GM12878 (cell line): ENCODE measurements at regions not wholly inside any gene's neighbourhood (a gene's known extent, or its start where the extent isn't known, plus 50 kb on each side); places are given as distances from the start of the nearest gene placed in this dataset. TPM values are rescaled to one million over a fixed set of nuclear protein-coding genes. Genes with fewer than 3 reads are reported as not detected.

Experiments used
- ATAC-seq: fragments of 200-7000 bp; cut with Tn5 transposase; 3 replicates; pipeline ENCODE4 v1.9.1; 2020; ENCODE audit warnings: mild to moderate bottlenecking, moderate library complexity
- BruUV-seq: library from RNA; stranded (reverse); fragments of 400-500 nt; replicated peaks from 2 replicates; lab custom pipeline; 2021; lab: Mats Ljungman, UMichigan
- CTCF ChIA-PET: fragments of 300-600 bp; sonication (Branson Sonifier 250); formaldehyde crosslinking; extraction: SDS; loops from one replicate; lab custom pipeline; 2021; ENCODE audit warnings: inconsistent platforms; lab: Yijun Ruan, JAX
- POLR2A ChIA-PET: fragments of 350-600 bp; formaldehyde crosslinking; extraction: SDS; loops from one replicate; lab custom pipeline; 2021; ENCODE audit warnings: inconsistent platforms; lab: Charles Lee
- RAD21 ChIA-PET: fragments of 300-600 bp; sonication (Branson Sonifier 250); formaldehyde crosslinking; loops from one replicate; lab custom pipeline; 2023; ENCODE audit warnings: antibody characterized with exemption; ENCODE audit not compliant: unreplicated experiment; lab: Charles Lee
- SMC1A ChIA-PET: fragments of 300-600 bp; sonication (Branson Sonifier 250); formaldehyde crosslinking; loops from one replicate; lab custom pipeline; 2023; ENCODE audit not compliant: unreplicated experiment, uncharacterized antibody; lab: Charles Lee
- DNase-seq: peaks from one replicate; pipeline ENCODE4 v3.0.0-alpha.2; 2011; ENCODE audit warnings: low read depth, low spot score
- FAIRE-seq: peaks from 3 replicates; lab custom pipeline; 2011; peaks lifted over from hg19 to GRCh38; lab: Jason Lieb, UNC
- H2AFZ ChIP-seq: 2 replicates; pipeline ENCODE4 v1.6.0; 2011; ENCODE audit warnings: low read depth, low read length, control low read depth; ENCODE audit not compliant: control insufficient read depth
- H3K27ac ChIP-seq: 2 replicates; pipeline ENCODE4 v1.5.1; 2011; ENCODE audit warnings: control low read depth; ENCODE audit not compliant: control insufficient read depth, insufficient read depth
- H3K27me3 ChIP-seq, 2 experiments: replicated peaks in 1 of 2; 2 replicates each; pipeline versions ENCODE4 v1.6.0 to v1.6.1; 2011; ENCODE audit warnings: low read length in 1 of 2; ENCODE audit not compliant: control insufficient read depth in 2 of 2, insufficient read depth in 2 of 2
- H3K36me3 ChIP-seq, 2 experiments: 2 replicates each; pipeline ENCODE4 v1.5.1; 2011; ENCODE audit warnings: low read length in 1 of 2; ENCODE audit not compliant: control insufficient read depth in 2 of 2, insufficient read depth in 2 of 2
- H3K4me1 ChIP-seq: 2 replicates; pipeline ENCODE4 v1.6.1; 2011; ENCODE audit warnings: mild to moderate bottlenecking, low read length, moderate library complexity, mixed read lengths; ENCODE audit not compliant: control insufficient read depth, insufficient read depth
- H3K4me2 ChIP-seq: 2 replicates; pipeline ENCODE4 v1.6.0; 2011; ENCODE audit warnings: control low read depth; ENCODE audit not compliant: control insufficient read depth, insufficient read depth
- H3K4me3 ChIP-seq: fragments of 200-600 bp; sonication (generic); 2 replicates; pipeline ENCODE4 v1.5.1; 2016
- H3K79me2 ChIP-seq: 2 replicates; pipeline ENCODE4 v1.6.0; 2011; ENCODE audit warnings: low read length; ENCODE audit not compliant: control insufficient read depth, insufficient read depth
- H3K9ac ChIP-seq: 2 replicates; pipeline ENCODE4 v1.8.0; 2011; ENCODE audit warnings: low read length, control low read depth, mixed read lengths; ENCODE audit not compliant: control insufficient read depth, insufficient read depth
- H3K9me3 ChIP-seq: replicated peaks from 3 replicates; pipeline ENCODE4 v1.5.1; 2011; ENCODE audit warnings: mild to moderate bottlenecking, low read length; ENCODE audit not compliant: control insufficient read depth, insufficient read depth
- H4K20me1 ChIP-seq: 2 replicates; pipeline ENCODE4 v1.6.0; 2011; ENCODE audit not compliant: control insufficient read depth, insufficient read depth
- BACH1 ChIP-seq: fragments of 450-650 bp; IDR thresholded peaks from 2 replicates; pipeline ENCODE4 v1.6.1; 2017; ENCODE audit warnings: mild to moderate bottlenecking, borderline replicate concordance
- CTCF ChIP-seq, 3 experiments: IDR thresholded peaks in 2 of 3; conservative IDR thresholded peaks in 1 of 3; 2 replicates each; pipeline ENCODE4 v1.5.1; 2011; ENCODE audit warnings: low read depth in 3 of 3, low read length in 3 of 3, mild to moderate bottlenecking in 3 of 3, control low read depth in 2 of 3, moderate library complexity in 2 of 3, inconsistent platforms in 1 of 3, mixed read lengths in 1 of 3; ENCODE audit not compliant: control insufficient read depth in 2 of 3, insufficient read depth in 1 of 3; ENCODE audit errors: extremely low read depth in 1 of 3
- RAD21 ChIP-seq: IDR thresholded peaks from 2 replicates; pipeline ENCODE4 v1.6.1; 2011; ENCODE audit warnings: mild to moderate bottlenecking, low read depth, low read length, moderate library complexity; ENCODE audit not compliant: insufficient read depth
- RELA ChIP-seq: fragments of 450-650 bp; IDR thresholded peaks from 2 replicates; pipeline ENCODE4 v1.8.0; 2014; ENCODE audit warnings: borderline replicate concordance; ENCODE audit not compliant: partially characterized antibody
- SMC3 ChIP-seq: IDR thresholded peaks from 2 replicates; pipeline ENCODE4 v1.6.1; 2011; ENCODE audit warnings: low read length, improper control_type of control experiment, borderline replicate concordance
- SPI1 ChIP-seq: IDR thresholded peaks from 2 replicates; pipeline ENCODE4 v1.6.1; 2011; ENCODE audit warnings: low read depth, mild to moderate bottlenecking, low read length, moderate library complexity, borderline replicate concordance; ENCODE audit not compliant: insufficient read depth
- WGBS: methylation state at CpG from one replicate; pipeline ENCODE4 v1.1.6; 2016; ENCODE audit warnings: low lambda C conversion rate; ENCODE audit not compliant: insufficient replicate concordance, insufficient coverage; ENCODE audit errors: missing lambda C conversion rate; 5-methylcytosine and 5-hydroxymethylcytosine counted together
- in situ Hi-C: fragments of 300-500 bp; cut with MboI; formaldehyde crosslinking; loops from 9 replicates; pipeline ENCODE4 v1.14.3; 2018; ENCODE audit warnings: mixed read lengths
- intact Hi-C: fragments of 100-400 bp; cut with micrococcal nuclease; formaldehyde crosslinking; loops from one replicate; pipeline ENCODE4 v1.14.2; 2022; ENCODE audit not compliant: unreplicated experiment
- small RNA-seq: library from RNA; depleted of rRNA; stranded (forward); fragments of <200 nt; gene quantifications from one replicate; pipeline ENCODE3, GENCODE V24; 2014

- peak; percentile 85 for ATAC-seq
- TF ChIP-seq RELA, result no peak
- peak; percentile 29; the same call in 1 of the 2 replicates for TF ChIP-seq SMC3
- TF ChIP-seq RAD21, result peak; percentile 67
- TF ChIP-seq BACH1, result no peak
- TF ChIP-seq CTCF (IDR thresholded peaks at IDR 0.05 in 2 of 3, conservative IDR thresholded peaks at IDR 0.05 in 1 of 3; ENCODE audit: control insufficient read depth in 2 of 3, extremely low read depth in 1 of 3, insufficient read depth in 1 of 3, low read depth in 3 of 3, low read length in 3 of 3), result peak; percentile 52 to 60 (median 56)
- no peak for TF ChIP-seq SPI1
- TF ChIP-seq, all 136 proteins: peak for 3
- Histone ChIP-seq H3K4me2 (no peak overlapping the region), H2AFZ (no peak overlapping the region), H3K9me3 (no peaks in the 10 kb centered on the region), H3K36me3 (no peaks in the 10 kb centered on the region), H4K20me1 (no peaks in the 10 kb centered on the region), H3K79me2 (no peaks in the 10 kb centered on the region), H3K27me3 (no peaks in the 10 kb centered on the region), H3K4me1 (no peaks in the 10 kb centered on the region), H3K9ac (no peak overlapping the region), H3K27ac (no peak overlapping the region), H3K4me3 (no peak overlapping the region)
- in situ Hi-C loops, result loop anchor here (10.0 to 25.0 kb wide), 2 partner anchors 202 to 1280 kb away; partner anchors contain the start of gene ZPBP
- RAD21 ChIA-PET, result interaction anchor here (2.7 kb wide), 1 partner anchor 204 kb away, joined by 29 read pairs; no protein-coding TSS in a partner anchor
- peak; percentile 88 for FAIRE-seq
- BruUV-seq, result no TSS peak
- no peak for DNase-seq
- intact Hi-C loops, result loop anchor here (1.0 to 5.0 kb wide), 2 partner anchors 205 to 1275 kb away; partner anchors contain the start of gene ZPBP
- POLR2A ChIA-PET, result no interaction called here
- SMC1A ChIA-PET, result interaction anchor here (1.3 to 3.2 kb wide), 2 partner anchors 204 to 206 kb away, joined by 6 to 18 read pairs; no protein-coding TSS in a partner anchor
- CTCF ChIA-PET, result interaction anchor here (1.0 to 4.3 kb wide), 7 partner anchors 11 to 899 kb away, joined by 3 to 84 read pairs (median 5); no protein-coding TSS in a partner anchor
- 11% methylated on average over 6 of the region's 6 CpGs for WGBS
Measured at GRCh38 chr7:51366930-51367613, 50.5 kb upstream of the COBL start.

Small RNA genes in the stretch of these regions (small RNA-seq; reads per million reads assigned to genes)
- not detected for gene RF00322
- not detected for gene RN7SL292P
- gene ROBO2P1, result not detected
